DND-41 (cell line): ENCODE measurements at regions not wholly inside any gene's neighbourhood (a gene's known extent, or its start where the extent isn't known, plus 50 kb on each side); places are given as distances from the start of the nearest gene placed in this dataset.

Experiments
- CTCF ChIP-seq: IDR thresholded peaks from 2 replicates; pipeline ENCODE4 v1.5.1; 2012; ENCODE audit warnings: borderline replicate concordance, low read length, moderate library complexity, mild to moderate bottlenecking; ENCODE audit not compliant: poor library complexity, severe bottlenecking; ENCODE audit errors: extremely low read depth
- EZH2 ChIP-seq: IDR thresholded peaks from 3 replicates; pipeline ENCODE4 v1.6.1; 2012; ENCODE audit warnings: borderline replicate concordance, low read depth, mild to moderate bottlenecking, moderate library complexity, low read length, inconsistent platforms; ENCODE audit not compliant: severe bottlenecking

- TF ChIP-seq CTCF: no peak
- no peak for TF ChIP-seq EZH2
These were observed 62.9 kb upstream of the VKORC1L1 start for GRCh38 chr7:65809982-65810288.
